Left lung (tissue), 4 donors: ENCODE measurements at regions not wholly inside any gene's neighbourhood (a gene's known extent, or its start where the extent isn't known, plus 50 kb on each side); places are given as distances from the start of the nearest gene placed in this dataset.

ENCODE experiments used
- ATAC-seq: fragments of 200-7000 bp; cut with Tn5 transposase; one replicate; pipeline ENCODE4 v1.9.1; 2020; ENCODE audit warnings: moderate library complexity
- DNase-seq, 4 donors: peaks; one replicate each; pipeline ENCODE4 v3.0.0-alpha.2; 2013 to 2020
- H3K27ac ChIP-seq, 2 donors: fragments of 200-600 bp; sonication (generic) in 1 of 2; one replicate each; pipeline versions ENCODE4 v1.5.0 to v1.8.0; 2020 to 2021
- H3K27me3 ChIP-seq, 2 donors: fragments of 200-600 bp; sonication (generic) in 1 of 2; one replicate each; pipeline versions ENCODE4 v1.5.0 to v1.8.0; 2020 to 2021
- H3K36me3 ChIP-seq, 2 donors: fragments of 200-600 bp; sonication (generic) in 1 of 2; one replicate each; pipeline versions ENCODE4 v1.5.0 to v1.8.0; 2020 to 2021
- H3K4me1 ChIP-seq, 2 donors: fragments of 200-600 bp; one replicate each; pipeline ENCODE4 v1.8.0; 2021
- H3K4me3 ChIP-seq, 2 donors: fragments of 200-600 bp; sonication (generic) in 1 of 2; one replicate each; pipeline versions ENCODE4 v1.5.0 to v1.8.0; 2020 to 2021; ENCODE audit warnings: mild to moderate bottlenecking in 1 of 2
- H3K9me3 ChIP-seq, 2 donors: fragments of 200-600 bp; sonication (generic) in 1 of 2; one replicate each; pipeline versions ENCODE4 v1.5.0 to v1.8.0; 2020 to 2021
- CTCF ChIP-seq, 2 donors: fragments of 200-600 bp; sonication (generic) in 1 of 2; IDR thresholded peaks; one replicate each; pipeline versions ENCODE4 v1.5.0 to v1.8.0; 2021; ENCODE audit warnings: antibody characterized with exemption in 2 of 2
- intact Hi-C, 2 donors: fragments of 100-400 bp; cut with DNase I; formaldehyde crosslinking; loops; one replicate each; pipeline versions ENCODE4 v1.11.2 to v1.14.2; 2022
- donor health status: DM: no; HTN: yes; CAD: no.
- donor health status: DM: no; HTN: no; CAD: no.

DNA sequence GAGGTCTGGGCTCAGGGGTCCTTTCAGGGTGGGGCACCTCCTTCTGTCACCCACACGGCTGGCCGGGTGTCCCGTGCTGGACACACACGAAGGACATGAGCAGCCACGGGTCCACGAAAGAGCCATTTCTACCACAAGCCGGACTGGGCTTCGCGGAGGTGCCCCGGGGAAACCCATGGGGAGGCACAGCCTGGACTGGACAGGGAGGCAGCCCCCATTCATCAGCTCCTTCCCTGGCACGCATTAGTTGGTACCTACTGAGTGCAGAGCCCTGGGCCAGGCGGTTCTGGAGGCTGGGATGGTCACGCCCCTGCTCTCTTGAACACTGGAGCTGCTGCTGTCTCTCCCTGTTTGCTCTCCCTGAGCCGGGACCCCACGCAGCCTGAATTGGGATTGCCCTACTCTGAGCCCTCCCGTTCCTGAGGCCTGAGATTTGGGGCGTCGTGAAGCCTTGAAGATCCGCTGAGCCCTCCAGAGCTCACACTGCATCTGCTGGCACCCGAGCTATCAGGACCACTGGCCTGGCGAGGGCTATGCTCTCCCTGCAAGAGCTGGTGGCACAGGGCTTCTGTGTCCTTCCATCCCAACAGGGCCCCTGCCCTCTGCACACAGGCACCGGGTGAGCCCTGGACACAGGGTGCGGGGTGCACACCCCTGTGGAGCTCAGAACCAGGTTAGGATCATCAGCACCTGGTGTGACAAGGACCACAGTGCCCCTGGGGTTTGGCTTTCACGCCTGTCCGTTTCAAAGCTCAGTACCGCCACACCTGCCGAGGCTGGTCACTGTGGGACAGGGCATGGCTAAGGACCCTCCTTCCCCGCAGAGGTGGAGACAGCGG is 84.6 kb downstream of the MYEOV start:
- Histone ChIP-seq H3K4me3 (no peak overlapping the region), H3K4me1 (peaks cover 0 to 5% of the 10 kb centered on the region in 2 donors), H3K36me3 (no peaks in the 10 kb centered on the region), H3K9me3 (no peaks in the 10 kb centered on the region), H3K27ac (no peak overlapping the region), H3K27me3 (no peaks in the 10 kb centered on the region)
- TF ChIP-seq CTCF (IDR thresholded peaks at IDR 0.05), result no peak
- intact Hi-C loops, result no loop called here
- DNase-seq, result peak in 2 of 4 donors; percentile 26 to 73
- ATAC-seq, result no peak

DNA sequence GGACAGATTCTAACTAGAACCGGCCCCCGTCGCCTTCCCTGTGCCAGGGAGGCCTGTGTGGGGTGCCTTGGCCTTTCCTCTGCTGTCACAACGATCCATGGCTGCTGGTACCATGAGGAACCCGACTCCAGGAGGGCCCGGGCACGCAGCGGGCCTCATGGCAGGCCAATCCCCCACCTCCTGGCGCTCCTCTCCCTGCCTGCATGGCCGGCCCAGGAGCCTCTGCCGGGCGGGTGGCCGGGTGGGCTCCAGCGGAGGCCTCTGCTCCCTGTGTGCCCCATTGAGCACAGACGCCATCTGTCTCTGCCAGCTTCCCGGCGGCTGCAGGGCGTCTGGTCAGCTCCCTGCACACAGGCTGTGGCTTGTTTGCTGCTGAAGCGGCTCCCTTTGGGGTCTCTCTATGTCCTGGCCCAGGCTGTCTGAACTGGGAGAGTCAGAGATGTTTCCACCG is 86.5 kb downstream of the MYEOV start:
- Histone ChIP-seq H3K9me3 (no peaks in the 10 kb centered on the region), H3K4me1 (no peaks in the 10 kb centered on the region), H3K27ac (no peak overlapping the region), H3K4me3 (no peak overlapping the region), H3K36me3 (no peaks in the 10 kb centered on the region), H3K27me3 (no peaks in the 10 kb centered on the region)
- ATAC-seq (no peak), DNase-seq (peak in 1 of 4 donors; percentile 63)
- no peak for TF ChIP-seq CTCF (IDR thresholded peaks at IDR 0.05)
- intact Hi-C loops, result no loop called here

- intact Hi-C loops, result no loop called here
- Histone ChIP-seq H3K4me3 (no peak overlapping the region), H3K36me3 (no peaks in the 10 kb centered on the region), H3K27ac (no peak overlapping the region), H3K27me3 (no peaks in the 10 kb centered on the region), H3K4me1 (no peaks in the 10 kb centered on the region), H3K9me3 (no peaks in the 10 kb centered on the region)
- TF ChIP-seq CTCF (IDR thresholded peaks at IDR 0.05), result no peak
- DNase-seq (peak in 1 of 4 donors; percentile 70), ATAC-seq (no peak)
Measured at GRCh38 chr11:69380921-69381581, 87.1 kb downstream of the MYEOV start.

- no peak for TF ChIP-seq CTCF (IDR thresholded peaks at IDR 0.05)
- Histone ChIP-seq H3K9me3 (no peaks in the 10 kb centered on the region), H3K4me1 (no peaks in the 10 kb centered on the region), H3K27me3 (no peaks in the 10 kb centered on the region), H3K27ac (peak overlapping the region in 1 of 2 donors; percentile 13), H3K36me3 (no peaks in the 10 kb centered on the region), H3K4me3 (no peak overlapping the region)
- DNase-seq (peak in 1 of 4 donors; percentile 63), ATAC-seq (no peak)
- intact Hi-C loops, result no loop called here
Measured at GRCh38 chr11:69381681-69382130, 87.8 kb downstream of the MYEOV start.
